A549 (cell line): ENCODE measurements at regions not wholly inside any gene's neighbourhood (a gene's known extent, or its start where the extent isn't known, plus 50 kb on each side); places are given as distances from the start of the nearest gene placed in this dataset.

Source experiments
- CEBPB ChIP-seq, 2 experiments: fragments of >200 bp in 1 of 2; sonication (Bioruptor Twin) in 1 of 2; formaldehyde crosslinking in 1 of 2; IDR thresholded peaks; 2 replicates each; pipeline ENCODE4 v1.6.1; 2012 to 2016
- CTCF ChIP-seq: fragments of >200 bp; sonication (Bioruptor Twin); formaldehyde crosslinking; IDR thresholded peaks from 3 replicates; pipeline ENCODE4 v1.5.1; 2016
- EHMT2 ChIP-seq: fragments of 200-600 bp; sonication (generic); IDR thresholded peaks from 2 replicates; pipeline ENCODE4 v1.6.1; 2016; ENCODE audit warnings: antibody characterized with exemption, low read depth, mild to moderate bottlenecking, moderate library complexity
- ESRRA ChIP-seq: fragments of 150-350 bp; IDR thresholded peaks from 2 replicates; pipeline ENCODE4 v1.6.1; 2014; ENCODE audit warnings: mild to moderate bottlenecking, low read length, borderline replicate concordance
- FOSB ChIP-seq: fragments of 250-450 bp; sonication (Bioruptor Pico); IDR thresholded peaks from 2 replicates; pipeline ENCODE4 v1.5.0; 2020; ENCODE audit warnings: mild to moderate bottlenecking, moderate library complexity
- MAFK ChIP-seq: fragments of 450-650 bp; IDR thresholded peaks from 2 replicates; pipeline ENCODE4 v1.6.1; 2014; ENCODE audit not compliant: partially characterized antibody
- NR3C1 ChIP-seq: fragments of >200 bp; sonication (Bioruptor Twin); formaldehyde crosslinking; IDR thresholded peaks from 3 replicates; pipeline ENCODE4 v1.6.1; 2017

- TF ChIP-seq CTCF: no peak
- TF ChIP-seq NR3C1: no peak
- no peak for TF ChIP-seq MAFK
- TF ChIP-seq EHMT2: no peak
- no peak for TF ChIP-seq ESRRA
- no peak for TF ChIP-seq CEBPB (IDR thresholded peaks at IDR 0.05)
- no peak for TF ChIP-seq FOSB (CRISPR knock-in tag)
Observed at GRCh38 chr2:67232936-67233335, 164.2 kb upstream of the ETAA1 start.
